GM12875 (cell line): ENCODE measurements at regions not wholly inside any gene's neighbourhood (a gene's known extent, or its start where the extent isn't known, plus 50 kb on each side); places are given as distances from the start of the nearest gene placed in this dataset.

ENCODE experiments used
- H3K4me3 ChIP-seq: one replicate; pipeline ENCODE4 v1.5.1; 2011; ENCODE audit warnings: low read depth, low read length, control low read depth
- CTCF ChIP-seq: IDR thresholded peaks from 2 replicates; pipeline ENCODE4 v1.5.1; 2011; ENCODE audit warnings: low read depth, mild to moderate bottlenecking, control low read depth, inconsistent platforms, low read length, moderate library complexity, borderline replicate concordance; ENCODE audit not compliant: insufficient read depth

DNA sequence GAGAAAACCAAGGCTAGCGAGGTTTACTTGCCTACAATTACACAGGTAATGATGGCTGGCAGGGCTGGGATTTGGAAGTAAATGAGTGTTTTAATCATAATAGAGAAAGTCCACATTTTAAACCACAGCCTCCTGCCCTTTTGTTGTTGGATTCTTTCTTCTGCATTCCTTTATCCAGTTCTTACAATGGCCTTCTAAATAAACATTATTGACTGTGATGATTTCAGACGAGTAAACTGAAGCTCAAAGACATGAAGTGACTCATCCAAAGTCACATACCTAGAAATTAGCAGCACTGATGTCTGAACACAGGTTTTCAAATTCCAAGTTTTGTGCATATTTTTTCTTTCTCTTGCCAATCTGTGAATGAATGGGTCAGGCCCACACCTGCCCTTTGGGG, 51.2 kb upstream of the C1QTNF7 start:
- TF ChIP-seq CTCF: no peak
- no peak overlapping the region for H3K4me3 ChIP-seq
